H1 (cell line): ENCODE measurements at regions not wholly inside any gene's neighbourhood (a gene's known extent, or its start where the extent isn't known, plus 50 kb on each side); places are given as distances from the start of the nearest gene placed in this dataset. TPM values are rescaled to one million over a fixed set of nuclear protein-coding genes. Genes with fewer than 3 reads are reported as not detected.

Source experiments
- small RNA-seq: library from polyadenylated mRNA; stranded (forward); fragments of <200 nt; extraction: miRNeasy Mini kit (QIAGEN cat#:217004); gene quantifications from one replicate; pipeline ENCODE3, GENCODE V24; 2013; ENCODE audit not compliant: insufficient read depth

Small RNAs in the stretch of these regions (small RNA-seq; reads per million reads assigned to genes)
- gene RF00017 = not detected
